ENCODE measurements at regions not wholly inside any gene's neighbourhood (a gene's known extent, or its start where the extent isn't known, plus 50 kb on each side); places are given as distances from the start of the nearest gene placed in this dataset.

DNA sequence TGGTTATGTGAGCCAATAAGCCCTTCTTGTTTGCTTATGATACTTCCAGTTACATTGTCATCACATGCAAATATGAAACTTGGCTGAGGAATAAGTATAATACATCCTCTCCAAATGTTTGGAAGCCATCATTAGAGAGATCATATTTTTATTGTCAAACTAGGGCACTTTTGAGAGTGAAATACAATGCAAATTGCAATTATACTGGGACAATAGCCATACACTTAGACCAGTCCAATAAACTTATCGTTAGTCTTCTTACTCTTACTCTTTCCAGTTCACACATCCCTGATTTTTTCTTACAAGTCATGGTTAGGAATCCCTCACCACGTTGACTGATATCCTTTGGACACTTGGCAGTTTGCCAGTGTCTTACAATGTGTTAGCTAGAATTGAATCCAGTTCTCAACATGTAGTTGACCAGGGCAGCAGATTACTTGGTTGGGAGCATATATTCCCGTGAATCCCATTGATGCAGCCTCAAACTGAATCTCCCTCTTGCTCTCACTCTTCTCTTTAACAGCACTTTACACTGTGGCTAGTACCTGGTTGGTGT, 519.7 kb upstream of the ID4 start:
- Histone ChIP-seq H3K4me1 (no peaks in the 10 kb centered on the region), H3K4me3 (ENCODE audit: low read depth, low read length) (no peak overlapping the region), H3K4me2 (ENCODE audit: low read length) (no peak overlapping the region), H3K27ac (no peak overlapping the region), H2AFZ (no peak overlapping the region), H3K9me3 (ENCODE audit: control insufficient read depth, low read length) (no peaks in the 10 kb centered on the region), H3K9ac (no peak overlapping the region), H3K36me3 (ENCODE audit: control insufficient read depth, insufficient read depth, low read length) (no peaks in the 10 kb centered on the region), H3K27me3 (ENCODE audit: control insufficient read depth, insufficient read depth, low read length) (no peaks in the 10 kb centered on the region), H3K79me2 (no peaks in the 10 kb centered on the region)
- TF ChIP-seq, protein P1, sequence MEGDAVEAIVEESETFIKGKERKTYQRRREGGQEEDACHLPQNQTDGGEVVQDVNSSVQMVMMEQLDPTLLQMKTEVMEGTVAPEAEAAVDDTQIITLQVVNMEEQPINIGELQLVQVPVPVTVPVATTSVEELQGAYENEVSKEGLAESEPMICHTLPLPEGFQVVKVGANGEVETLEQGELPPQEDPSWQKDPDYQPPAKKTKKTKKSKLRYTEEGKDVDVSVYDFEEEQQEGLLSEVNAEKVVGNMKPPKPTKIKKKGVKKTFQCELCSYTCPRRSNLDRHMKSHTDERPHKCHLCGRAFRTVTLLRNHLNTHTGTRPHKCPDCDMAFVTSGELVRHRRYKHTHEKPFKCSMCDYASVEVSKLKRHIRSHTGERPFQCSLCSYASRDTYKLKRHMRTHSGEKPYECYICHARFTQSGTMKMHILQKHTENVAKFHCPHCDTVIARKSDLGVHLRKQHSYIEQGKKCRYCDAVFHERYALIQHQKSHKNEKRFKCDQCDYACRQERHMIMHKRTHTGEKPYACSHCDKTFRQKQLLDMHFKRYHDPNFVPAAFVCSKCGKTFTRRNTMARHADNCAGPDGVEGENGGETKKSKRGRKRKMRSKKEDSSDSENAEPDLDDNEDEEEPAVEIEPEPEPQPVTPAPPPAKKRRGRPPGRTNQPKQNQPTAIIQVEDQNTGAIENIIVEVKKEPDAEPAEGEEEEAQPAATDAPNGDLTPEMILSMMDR (IDR thresholded peaks at IDR 0.05) = no peak

DNA sequence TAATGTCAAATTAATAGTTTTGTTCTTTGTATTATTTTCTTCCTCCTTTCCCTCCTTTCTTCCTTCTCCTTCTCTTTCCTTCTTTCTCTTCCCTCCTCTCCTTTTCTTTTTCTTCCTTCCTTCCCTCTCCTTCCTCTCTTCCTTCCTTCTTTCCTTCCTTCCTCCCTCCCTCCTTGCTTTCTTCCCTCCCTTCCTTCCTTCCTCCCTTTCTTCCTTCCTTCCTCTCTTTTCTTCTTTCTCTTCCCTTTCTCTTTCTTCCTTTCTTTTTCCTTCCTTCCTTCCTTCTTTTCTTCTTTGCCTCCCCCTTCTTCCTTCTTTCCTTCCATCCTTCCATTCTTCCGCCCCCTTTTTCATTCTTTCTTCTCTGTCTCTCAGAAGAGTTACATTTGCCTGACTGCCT, 518.2 kb upstream of the ID4 start:
- Histone ChIP-seq H3K4me3 (ENCODE audit: low read depth, low read length) (no peak overlapping the region), H3K27ac (no peak overlapping the region), H3K27me3 (ENCODE audit: control insufficient read depth, insufficient read depth, low read length) (no peaks in the 10 kb centered on the region), H2AFZ (no peak overlapping the region), H3K9ac (no peak overlapping the region), H3K4me1 (no peaks in the 10 kb centered on the region), H3K36me3 (ENCODE audit: control insufficient read depth, insufficient read depth, low read length) (no peaks in the 10 kb centered on the region), H3K79me2 (no peaks in the 10 kb centered on the region), H3K4me2 (ENCODE audit: low read length) (no peak overlapping the region), H3K9me3 (ENCODE audit: control insufficient read depth, low read length) (no peaks in the 10 kb centered on the region)
- TF ChIP-seq, protein P1 (IDR thresholded peaks at IDR 0.05) = no peak

DNA sequence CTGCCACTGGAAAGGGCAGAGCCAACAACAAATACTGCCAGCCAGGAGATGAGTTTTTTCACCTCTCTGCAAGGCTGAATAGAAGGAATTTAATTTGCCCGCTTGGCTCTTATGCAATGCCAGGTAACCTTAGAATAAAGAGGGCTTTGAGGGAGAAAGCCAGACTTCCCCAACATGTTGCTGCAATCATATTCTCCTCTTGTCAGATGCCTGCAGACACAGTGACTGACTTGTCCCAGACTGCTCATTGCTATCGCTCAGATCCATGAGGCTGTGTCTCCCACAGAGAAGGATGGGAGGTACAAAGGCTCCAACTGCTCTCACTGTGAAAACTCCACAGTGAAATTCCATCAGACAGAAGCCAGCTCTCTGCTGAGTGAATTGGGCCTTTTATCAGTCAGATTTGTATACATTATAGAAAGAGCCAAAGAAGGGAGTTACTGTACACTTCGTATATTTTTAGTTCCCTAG, 517.0 kb upstream of the ID4 start:
- Histone ChIP-seq H3K9ac (no peak overlapping the region), H3K36me3 (ENCODE audit: control insufficient read depth, insufficient read depth, low read length) (no peaks in the 10 kb centered on the region), H3K27me3 (ENCODE audit: control insufficient read depth, insufficient read depth, low read length) (no peaks in the 10 kb centered on the region), H3K9me3 (ENCODE audit: control insufficient read depth, low read length) (no peaks in the 10 kb centered on the region), H3K4me3 (ENCODE audit: low read depth, low read length) (no peak overlapping the region), H2AFZ (no peak overlapping the region), H3K4me2 (ENCODE audit: low read length) (no peak overlapping the region), H3K4me1 (no peaks in the 10 kb centered on the region), H3K27ac (no peak overlapping the region), H3K79me2 (no peaks in the 10 kb centered on the region)
- TF ChIP-seq, protein P1 (IDR thresholded peaks at IDR 0.05) = no peak

DNA sequence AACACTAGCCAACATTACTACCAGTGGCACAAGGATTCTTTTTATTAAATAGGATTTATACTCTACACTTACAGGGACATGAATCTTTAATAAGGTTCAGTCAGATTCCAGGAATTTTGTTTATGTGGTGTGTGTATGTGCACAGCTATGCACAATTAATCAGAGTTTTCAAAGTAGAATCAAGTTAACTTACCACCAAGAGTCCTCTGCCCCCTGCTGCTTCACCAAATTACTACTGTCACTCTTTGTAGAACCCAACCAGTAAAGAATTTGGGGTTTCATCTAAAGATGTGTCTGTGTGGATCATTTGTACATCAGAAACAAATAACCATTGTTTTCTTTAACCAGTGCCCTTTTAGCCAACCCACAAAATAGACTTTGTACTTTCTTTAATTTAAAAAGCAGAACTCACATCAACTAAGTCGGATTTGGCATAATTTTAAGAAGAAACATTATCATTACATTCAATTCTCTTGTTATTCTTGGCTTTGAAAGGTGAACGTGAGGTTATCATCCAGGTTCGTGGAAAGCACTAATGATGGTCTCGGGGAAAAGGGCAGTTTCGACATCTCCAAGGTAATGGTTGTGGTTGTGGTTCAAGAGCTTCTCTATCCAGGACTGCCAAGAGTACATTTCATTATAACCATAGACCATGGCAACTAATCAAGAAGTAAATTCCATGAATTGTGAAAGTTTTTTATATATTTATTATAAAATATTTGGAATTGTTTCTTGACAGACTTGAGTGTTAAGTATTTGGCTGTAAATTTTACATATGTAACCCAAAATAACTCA, 514.3 kb upstream of the ID4 start:
- peaks cover 3% of the 10 kb centered on the region for H3K27me3 ChIP-seq (ENCODE audit: control insufficient read depth, insufficient read depth, low read length)
- no peak overlapping the region for H3K4me3 ChIP-seq (ENCODE audit: low read depth, low read length)
- H3K9me3 ChIP-seq (ENCODE audit: control insufficient read depth, low read length) = no peaks in the 10 kb centered on the region
- no peak overlapping the region for H3K9ac ChIP-seq
- no peak overlapping the region for H2AFZ ChIP-seq
- H3K79me2 ChIP-seq = no peaks in the 10 kb centered on the region
- TF ChIP-seq, protein P1 (IDR thresholded peaks at IDR 0.05) = no peak
- H3K4me2 ChIP-seq (ENCODE audit: low read length) = no peak overlapping the region
- H3K36me3 ChIP-seq (ENCODE audit: control insufficient read depth, insufficient read depth, low read length) = no peaks in the 10 kb centered on the region
- no peak overlapping the region for H3K27ac ChIP-seq
- no peaks in the 10 kb centered on the region for H3K4me1 ChIP-seq

All from parathyroid adenoma (tissue), 2 donors.